Stimulated activated CD4-positive, alpha-beta T cell treated with anti-CD3 and anti-CD28 coated beads, Interleukin-15, amount 100 ng/mL, for 1 hour (primary cell): ENCODE measurements at regions not wholly inside any gene's neighbourhood (a gene's known extent, or its start where the extent isn't known, plus 50 kb on each side); places are given as distances from the start of the nearest gene placed in this dataset.
"Not testable (repeated sequence)": the region's sequence is repeated elsewhere in the genome, so short reads cannot be mapped to it uniquely, and the experiment has no call there.

ENCODE experiments used
- DNase-seq, 2 donors: peaks; one replicate each; pipeline ENCODE4 v3.0.0-alpha.2; 2020; ENCODE audit warnings: low read depth in 1 of 2, low spot score in 1 of 2

GRCh38 chr6:168863467-168863866 lies 390.2 kb downstream of the THBS2 start:
- no peak for DNase-seq

GRCh38 chr6:168862346-168862980 lies 391.2 kb downstream of the THBS2 start:
- DNase-seq: no peak

GRCh38 chr6:168860987-168861386 lies 392.7 kb downstream of the THBS2 start:
- DNase-seq: no peak

GRCh38 chr6:168860341-168860740 lies 393.3 kb downstream of the THBS2 start:
- no peak for DNase-seq

GRCh38 chr6:168858926-168859325 lies 394.7 kb downstream of the THBS2 start:
- no peak for DNase-seq

GRCh38 chr6:168856914-168857313 lies 396.7 kb downstream of the THBS2 start:
- DNase-seq: no peak

GRCh38 chr6:168852376-168852884 lies 401.2 kb downstream of the THBS2 start:
- no peak for DNase-seq

- no peak for DNase-seq
Measured at GRCh38 chr6:168851460-168852375, 401.9 kb downstream of the THBS2 start.

- DNase-seq: not testable (repeated sequence)
Measured at GRCh38 chr6:168850027-168850736, 403.5 kb downstream of the THBS2 start.

GRCh38 chr6:168849459-168849858 lies 404.2 kb downstream of the THBS2 start:
- DNase-seq: no peak

- DNase-seq: no peak
Measured at GRCh38 chr6:168848797-168849196, 404.8 kb downstream of the THBS2 start.

GRCh38 chr6:168844821-168845609 lies 404.0 kb downstream of the SMOC2 start:
- no peak for DNase-seq

- not testable (repeated sequence) for DNase-seq
Measured at GRCh38 chr6:168842632-168843212, 401.7 kb downstream of the SMOC2 start.

- DNase-seq: no peak
Measured at GRCh38 chr6:168841609-168842278, 400.8 kb downstream of the SMOC2 start.

- not testable (repeated sequence) for DNase-seq
Measured at GRCh38 chr6:168840932-168841331, 399.9 kb downstream of the SMOC2 start.

- not testable (repeated sequence) for DNase-seq
Measured at GRCh38 chr6:168840299-168840698, 399.3 kb downstream of the SMOC2 start.

GRCh38 chr6:168838037-168838399 lies 397.0 kb downstream of the SMOC2 start:
- DNase-seq: no peak

- DNase-seq: no peak
Measured at GRCh38 chr6:168837254-168838036, 396.5 kb downstream of the SMOC2 start.

- DNase-seq: no peak
Measured at GRCh38 chr6:168835991-168836390, 395.0 kb downstream of the SMOC2 start.
